Gastroesophageal sphincter (tissue), 4 donors: ENCODE measurements at regions not wholly inside any gene's neighbourhood (a gene's known extent, or its start where the extent isn't known, plus 50 kb on each side); places are given as distances from the start of the nearest gene placed in this dataset.

ENCODE experiments used
- ATAC-seq: fragments of 150-250 bp; one replicate; pipeline ENCODE4 v1.9.1; 2016; ENCODE audit warnings: mild to moderate bottlenecking, moderate library complexity
- H3K27ac ChIP-seq, 4 donors: fragments of 200-600 bp; sonication (generic) in 3 of 4; 1 replicate in 3 of 4; 2 replicates in 1 of 4; pipeline ENCODE4 v1.5.1; 2016 to 2019
- H3K27me3 ChIP-seq: fragments of 200-600 bp; sonication (generic); one replicate; pipeline ENCODE4 v1.5.1; 2019
- H3K36me3 ChIP-seq, 2 donors: fragments of 200-600 bp; sonication (generic); one replicate each; pipeline ENCODE4 v1.5.1; 2019; ENCODE audit warnings: control low read depth in 1 of 2
- H3K4me1 ChIP-seq, 3 donors: fragments of 200-600 bp; sonication (generic); 1 replicate in 2 of 3; 2 replicates in 1 of 3; pipeline ENCODE4 v1.5.1; 2016 to 2019; ENCODE audit warnings: control low read depth in 2 of 3
- H3K4me3 ChIP-seq, 2 donors: fragments of 200-600 bp; sonication (generic); one replicate each; pipeline ENCODE4 v1.5.1; 2019; ENCODE audit warnings: mild to moderate bottlenecking in 1 of 2, moderate library complexity in 1 of 2
- H3K9me3 ChIP-seq, 3 donors: fragments of 200-600 bp; sonication (generic); one replicate each; pipeline ENCODE4 v1.5.1; 2017 to 2019; ENCODE audit warnings: control low read depth in 2 of 3
- CTCF ChIP-seq, 4 experiments: fragments of 200-600 bp in 2 of 4; fragments of 450-650 bp in 2 of 4; sonication (generic) in 1 of 4; IDR thresholded peaks; one replicate each; pipeline ENCODE4 v1.5.1; 2017 to 2019; ENCODE audit warnings: antibody characterized with exemption in 4 of 4, mild to moderate bottlenecking in 2 of 4, moderate library complexity in 2 of 4
- EP300 ChIP-seq: sonication (generic); formaldehyde crosslinking; IDR thresholded peaks from one replicate; pipeline ENCODE4 v1.6.1; 2017; ENCODE audit warnings: antibody characterized with exemption, mild to moderate bottlenecking
- POLR2A ChIP-seq, 2 donors: fragments of 450-650 bp; IDR thresholded peaks; one replicate each; pipeline ENCODE4 v1.6.1; 2017; ENCODE audit warnings: antibody characterized with exemption in 2 of 2, mild to moderate bottlenecking in 2 of 2, moderate library complexity in 1 of 2
- POLR2AphosphoS5 ChIP-seq: sonication (generic); formaldehyde crosslinking; IDR thresholded peaks from one replicate; pipeline ENCODE4 v1.6.1; 2017; ENCODE audit warnings: antibody characterized with exemption
- whole genome bisulfite sequencing, 2 donors: methylation state at CpG; one replicate each; pipeline ENCODE4 v1.1.5; 2018; ENCODE audit warnings: low coverage in 1 of 2; 5-methylcytosine and 5-hydroxymethylcytosine counted together

- Histone ChIP-seq H3K36me3 (no peaks in the 10 kb centered on the region), H3K4me1 (no peaks in the 10 kb centered on the region), H3K9me3 (no peaks in the 10 kb centered on the region), H3K27me3 (no peaks in the 10 kb centered on the region), H3K27ac (no peak overlapping the region), H3K4me3 (no peak overlapping the region)
- TF ChIP-seq CTCF (IDR thresholded peaks at IDR 0.05) (no peak), POLR2A (IDR thresholded peaks at IDR 0.05) (no peak), POLR2AphosphoS5 (no peak), EP300 (no peak)
- WGBS, 2 donors: 81% methylated on average over 3 of the region's 3 CpGs; no CpG with 5 or more reads in 1 of the 2 donors
- ATAC-seq: no peak
Observed at GRCh38 chr2:14127765-14128164, 504.8 kb upstream of the LRATD1 start.

- no peak for ATAC-seq
Observed at GRCh38 chr2:14132386-14132785, 500.1 kb upstream of the LRATD1 start.

GRCh38 chr2:14134771-14135170, 497.7 kb upstream of the LRATD1 start:
- H3K36me3 ChIP-seq: no peaks in the 10 kb centered on the region
- H3K9me3 ChIP-seq: no peaks in the 10 kb centered on the region
- no peaks in the 10 kb centered on the region for H3K4me1 ChIP-seq
- WGBS, 2 donors: 72 to 85% methylated on average over 3 of the region's 3 CpGs
- H3K27me3 ChIP-seq: no peaks in the 10 kb centered on the region
- ATAC-seq: no peak
- H3K27ac ChIP-seq: no peak overlapping the region
- TF ChIP-seq EP300 (no peak), POLR2AphosphoS5 (no peak), POLR2A (IDR thresholded peaks at IDR 0.05) (no peak), CTCF (IDR thresholded peaks at IDR 0.05) (no peak)
- H3K4me3 ChIP-seq: no peak overlapping the region

More at GRCh38 chr2:14132386-14132785, 500.1 kb upstream of the LRATD1 start:
- Histone ChIP-seq H3K4me3 (no peak overlapping the region), H3K27me3 (no peaks in the 10 kb centered on the region), H3K36me3 (no peaks in the 10 kb centered on the region), H3K4me1 (no peaks in the 10 kb centered on the region), H3K9me3 (no peaks in the 10 kb centered on the region), H3K27ac (no peak overlapping the region)
- TF ChIP-seq POLR2A (IDR thresholded peaks at IDR 0.05) (no peak), EP300 (no peak), POLR2AphosphoS5 (no peak), CTCF (IDR thresholded peaks at IDR 0.05) (no peak)
- 89 to 92% methylated on average over 1 of the region's 1 CpG for WGBS, 2 donors

DNA sequence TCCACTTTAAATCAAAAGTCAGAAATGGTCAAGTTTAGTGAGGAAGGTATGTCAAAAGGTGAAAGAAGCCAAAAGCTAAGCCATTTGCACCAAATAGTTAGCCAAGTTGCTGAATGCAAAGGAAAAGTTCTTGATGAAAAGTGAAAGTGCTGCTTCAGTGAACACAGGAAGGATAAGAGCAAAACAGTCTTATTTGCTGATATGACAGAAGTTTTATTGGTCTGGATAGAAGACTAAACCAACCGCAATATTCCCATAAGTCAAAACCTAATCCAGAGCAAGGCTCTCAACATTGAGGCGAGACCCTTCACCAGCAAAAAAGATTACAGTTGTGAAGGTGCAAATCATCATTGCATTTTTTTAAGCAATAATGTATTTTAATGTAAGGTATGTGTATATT, 496.5 kb upstream of the LRATD1 start:
- Histone ChIP-seq H3K36me3 (no peaks in the 10 kb centered on the region), H3K9me3 (no peaks in the 10 kb centered on the region), H3K27me3 (no peaks in the 10 kb centered on the region), H3K4me3 (no peak overlapping the region), H3K4me1 (no peaks in the 10 kb centered on the region), H3K27ac (no peak overlapping the region)
- ATAC-seq: no peak
- TF ChIP-seq POLR2A (IDR thresholded peaks at IDR 0.05) (no peak), POLR2AphosphoS5 (no peak), CTCF (IDR thresholded peaks at IDR 0.05) (no peak), EP300 (no peak)
- WGBS, 2 donors: 79 to 91% methylated on average over 2 of the region's 2 CpGs

DNA sequence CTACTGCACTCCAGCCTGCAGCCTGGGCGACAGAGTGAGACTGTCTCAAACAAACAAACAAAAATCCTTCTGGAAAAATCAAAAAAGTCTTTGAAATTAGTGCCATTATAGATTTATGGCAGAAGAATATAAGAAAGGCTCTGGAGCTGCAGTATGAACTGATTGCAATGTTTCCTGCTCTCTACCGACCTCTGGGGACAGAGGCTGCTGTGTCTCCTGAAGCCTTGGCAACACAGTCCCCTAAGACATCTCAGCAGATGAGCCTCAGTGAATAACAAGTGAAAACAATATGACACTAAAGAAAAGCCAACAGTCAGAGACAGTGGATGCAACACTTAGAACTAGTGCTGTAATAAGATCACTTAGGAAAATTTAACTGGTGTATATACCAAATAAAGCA, 494.9 kb upstream of the LRATD1 start:
- Histone ChIP-seq H3K27ac (no peak overlapping the region), H3K27me3 (no peaks in the 10 kb centered on the region), H3K36me3 (no peaks in the 10 kb centered on the region), H3K4me1 (no peaks in the 10 kb centered on the region), H3K9me3 (no peaks in the 10 kb centered on the region), H3K4me3 (no peak overlapping the region)
- no peak for ATAC-seq
- TF ChIP-seq POLR2AphosphoS5: no peak
- no peak for TF ChIP-seq CTCF (IDR thresholded peaks at IDR 0.05)
- no peak for TF ChIP-seq POLR2A (IDR thresholded peaks at IDR 0.05)
- TF ChIP-seq EP300: no peak
- 25 to 30% methylated on average over 1 to 2 of the region's 2 CpGs for WGBS, 2 donors
